ENCODE measurements at regions not wholly inside any gene's neighbourhood (a gene's known extent, or its start where the extent isn't known, plus 50 kb on each side); places are given as distances from the start of the nearest gene placed in this dataset.

GRCh38 chr18:41719808-41720207 lies 235.2 kb upstream of the PIK3C3 start:
- no peak for TF ChIP-seq POLR2A (IDR thresholded peaks at IDR 0.05)
- no peak for TF ChIP-seq POLR2AphosphoS5 (IDR thresholded peaks at IDR 0.05)
- no peak for TF ChIP-seq CTCF (IDR thresholded peaks at IDR 0.05 in 8 of 11, conservative IDR thresholded peaks at IDR 0.05 in 3 of 11)
